ENCODE measurements at regions not wholly inside any gene's neighbourhood (a gene's known extent, or its start where the extent isn't known, plus 50 kb on each side); places are given as distances from the start of the nearest gene placed in this dataset.

GRCh38 chr1:81186261-81186660 lies 614.5 kb upstream of the ADGRL2 start:
- TF ChIP-seq CTCF (IDR thresholded peaks at IDR 0.05): no peak
- no peak for TF ChIP-seq POLR2A (IDR thresholded peaks at IDR 0.05)
- no peak for TF ChIP-seq POLR2AphosphoS5 (IDR thresholded peaks at IDR 0.05)

Data from prostate gland (tissue), 2 donors.